Lung (tissue), 11 donors: ENCODE measurements at regions not wholly inside any gene's neighbourhood (a gene's known extent, or its start where the extent isn't known, plus 50 kb on each side); places are given as distances from the start of the nearest gene placed in this dataset.

Source experiments
- ATAC-seq: fragments of 200-7000 bp; cut with Tn5 transposase; one replicate; pipeline ENCODE4 v1.9.1; 2020; ENCODE audit warnings: moderate number of reproducible peaks; ENCODE audit not compliant: insufficient read depth, low FRiP score
- DNase-seq, 3 donors: peaks; one replicate each; pipeline ENCODE4 v3.0.0-alpha.2; 2013 to 2017
- H3K27ac ChIP-seq, 2 donors: one replicate each; pipeline ENCODE4 v1.5.1; 2013; ENCODE audit warnings: mild to moderate bottlenecking in 2 of 2, moderate library complexity in 2 of 2, control low read depth in 1 of 2, inconsistent platforms in 1 of 2, low read depth in 1 of 2, low read length in 1 of 2
- H3K27me3 ChIP-seq, 3 donors: one replicate each; pipeline ENCODE4 v1.5.1; 2013; ENCODE audit warnings: low read length in 2 of 3; ENCODE audit not compliant: control insufficient read depth in 3 of 3, insufficient read depth in 3 of 3
- H3K36me3 ChIP-seq, 4 donors: one replicate each; pipeline ENCODE4 v1.5.1; 2013; ENCODE audit warnings: low read length in 4 of 4, mild to moderate bottlenecking in 1 of 4, moderate library complexity in 1 of 4; ENCODE audit not compliant: control insufficient read depth in 4 of 4, insufficient read depth in 4 of 4
- H3K4me1 ChIP-seq, 5 donors: one replicate each; pipeline ENCODE4 v1.5.1; 2013; ENCODE audit warnings: low read length in 5 of 5, mild to moderate bottlenecking in 2 of 5, moderate library complexity in 1 of 5; ENCODE audit not compliant: control insufficient read depth in 5 of 5, insufficient read depth in 5 of 5
- H3K4me3 ChIP-seq: one replicate; pipeline ENCODE4 v1.5.1; 2013; ENCODE audit warnings: mild to moderate bottlenecking, control low read depth, moderate library complexity
- H3K9ac ChIP-seq, 2 donors: one replicate each; pipeline ENCODE4 v1.5.1; 2013; ENCODE audit warnings: low read length in 2 of 2, control low read depth in 1 of 2; ENCODE audit not compliant: insufficient read depth in 1 of 2
- H3K9me3 ChIP-seq, 4 donors: one replicate each; pipeline ENCODE4 v1.5.1; 2013; ENCODE audit warnings: low read length in 3 of 4, mild to moderate bottlenecking in 1 of 4, moderate library complexity in 1 of 4; ENCODE audit not compliant: control insufficient read depth in 4 of 4, insufficient read depth in 3 of 4
- CTCF ChIP-seq: IDR thresholded peaks from 2 replicates; pipeline ENCODE4 v1.5.1; 2012; ENCODE audit warnings: mild to moderate bottlenecking; ENCODE audit errors: control extremely low read depth, extremely low read depth
- WGBS, 2 donors: extraction: QIAGEN DNeasy Blood & Tissue Kit; methylation state at CpG; one replicate each; pipeline ENCODE4 v1.1.7; 2013; 5-methylcytosine and 5-hydroxymethylcytosine counted together
- donor health status: control.
- donor health status: control.
- donor health status: Bipolar disorder and iron deficiency.
- donor health status: healthy.
- donor health status: DM: yes; HTN: yes; CAD: no.

- Histone ChIP-seq H3K9ac (no peak overlapping the region), H3K4me1 (no peaks in the 10 kb centered on the region), H3K27me3 (no peaks in the 10 kb centered on the region), H3K4me3 (no peak overlapping the region), H3K27ac (no peak overlapping the region), H3K36me3 (no peaks in the 10 kb centered on the region), H3K9me3 (no peaks in the 10 kb centered on the region)
- WGBS, 2 donors = 47 to 52% methylated on average over 4 of the region's 4 CpGs
- TF ChIP-seq CTCF = no peak
- ATAC-seq (no peak), DNase-seq (no peak)
These were observed 100.9 kb upstream of the PARP11 start for GRCh38 chr12:3973973-3974644.

GRCh38 chr12:3973269-3973884, 100.2 kb upstream of the PARP11 start:
- H3K36me3 ChIP-seq = no peaks in the 10 kb centered on the region
- no peaks in the 10 kb centered on the region for H3K4me1 ChIP-seq
- no peak for DNase-seq
- no peak overlapping the region for H3K27ac ChIP-seq
- no peak overlapping the region for H3K4me3 ChIP-seq
- no peak for ATAC-seq
- H3K9ac ChIP-seq = no peak overlapping the region
- 79 to 89% methylated on average over 14 of the region's 14 CpGs for WGBS, 2 donors
- TF ChIP-seq CTCF = no peak
- H3K9me3 ChIP-seq = no peaks in the 10 kb centered on the region
- H3K27me3 ChIP-seq = no peaks in the 10 kb centered on the region

GRCh38 chr12:3972576-3972975, 99.4 kb upstream of the PARP11 start:
- H3K36me3 ChIP-seq = no peaks in the 10 kb centered on the region
- H3K4me3 ChIP-seq = no peak overlapping the region
- H3K4me1 ChIP-seq = no peaks in the 10 kb centered on the region
- H3K9me3 ChIP-seq = no peaks in the 10 kb centered on the region
- H3K27me3 ChIP-seq = no peaks in the 10 kb centered on the region
- 41 to 55% methylated on average over 4 of the region's 4 CpGs for WGBS, 2 donors
- no peak for TF ChIP-seq CTCF
- ATAC-seq (no peak), DNase-seq (no peak)
- H3K9ac ChIP-seq = no peak overlapping the region
- H3K27ac ChIP-seq = no peak overlapping the region
